Activated CD8-positive, alpha-beta memory T cell treated with anti-CD3 and anti-CD28 coated beads for 48 hours (primary cell): ENCODE measurements at regions not wholly inside any gene's neighbourhood (a gene's known extent, or its start where the extent isn't known, plus 50 kb on each side); places are given as distances from the start of the nearest gene placed in this dataset.
"Not testable (repeated sequence)": the region's sequence is repeated elsewhere in the genome, so short reads cannot be mapped to it uniquely, and the experiment has no call there.

Source experiments
- DNase-seq, 3 experiments: peaks; one replicate each; pipeline ENCODE4 v3.0.0-alpha.2; 2020; ENCODE audit warnings: low read depth in 2 of 3, low spot score in 2 of 3

DNA sequence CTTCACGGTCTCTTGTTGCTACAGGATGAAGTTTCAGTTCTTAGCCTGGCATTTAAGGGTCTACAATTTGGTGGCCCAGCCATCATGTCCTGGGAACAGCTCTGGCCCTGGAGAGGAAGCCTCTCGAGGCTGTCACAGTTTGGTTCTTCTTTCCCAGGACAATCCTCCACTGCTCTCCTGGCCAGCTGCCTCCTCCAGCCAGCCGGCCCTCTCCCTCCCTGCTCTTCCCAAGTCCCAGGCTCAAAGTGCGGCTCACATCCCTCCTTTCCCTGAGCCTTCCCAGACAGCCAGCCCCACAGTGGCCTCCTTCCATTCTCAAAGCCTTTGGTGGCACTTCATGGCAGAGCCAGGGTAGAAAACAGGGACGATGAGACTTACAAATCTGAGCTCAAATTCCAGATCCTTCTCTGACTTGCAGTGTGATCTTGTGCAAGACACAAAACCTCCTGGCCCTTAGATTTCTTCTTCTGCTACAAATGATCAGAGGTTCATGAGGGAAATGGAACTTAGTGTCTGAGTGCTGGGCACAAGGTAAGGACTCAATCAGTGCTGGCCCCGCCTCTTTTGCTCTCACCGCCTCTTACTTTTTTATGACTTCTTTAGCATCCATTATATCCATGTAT lies 223.8 kb upstream of the ECI2 start:
- no peak for DNase-seq

DNA sequence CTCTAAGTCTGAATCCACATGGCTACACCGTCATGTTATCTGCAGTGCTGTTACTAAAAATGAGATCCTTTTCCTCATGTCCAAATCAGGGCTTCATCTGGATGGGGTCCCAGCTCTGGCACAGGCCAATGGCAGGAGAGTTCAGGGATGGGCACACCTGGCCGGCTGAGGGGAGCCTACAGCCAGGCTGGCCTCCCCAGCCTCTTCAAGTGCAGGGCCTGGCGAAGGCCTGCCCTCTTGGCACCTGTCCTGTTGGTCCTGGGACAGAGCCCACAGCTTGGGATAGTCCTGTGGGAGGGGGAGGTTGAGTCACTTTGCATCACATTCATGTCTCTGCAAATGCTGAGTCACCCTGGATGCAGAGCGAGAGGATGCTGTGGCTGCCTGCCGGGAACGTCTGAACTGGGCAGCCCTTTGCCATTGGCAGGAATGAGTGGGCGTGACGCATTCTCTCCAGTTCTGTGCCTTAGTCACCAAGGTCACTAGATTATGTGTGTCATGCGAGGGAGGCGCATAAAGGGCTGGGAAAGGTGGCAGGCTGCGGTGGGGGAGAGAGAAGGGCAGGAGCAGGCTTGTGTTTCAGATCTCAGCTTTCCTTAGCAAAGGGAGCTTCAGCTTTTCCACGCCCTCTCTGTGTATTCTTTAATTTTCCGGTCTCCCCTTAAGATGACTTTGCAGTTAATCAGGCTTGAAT lies 223.2 kb upstream of the ECI2 start:
- DNase-seq: no peak

DNA sequence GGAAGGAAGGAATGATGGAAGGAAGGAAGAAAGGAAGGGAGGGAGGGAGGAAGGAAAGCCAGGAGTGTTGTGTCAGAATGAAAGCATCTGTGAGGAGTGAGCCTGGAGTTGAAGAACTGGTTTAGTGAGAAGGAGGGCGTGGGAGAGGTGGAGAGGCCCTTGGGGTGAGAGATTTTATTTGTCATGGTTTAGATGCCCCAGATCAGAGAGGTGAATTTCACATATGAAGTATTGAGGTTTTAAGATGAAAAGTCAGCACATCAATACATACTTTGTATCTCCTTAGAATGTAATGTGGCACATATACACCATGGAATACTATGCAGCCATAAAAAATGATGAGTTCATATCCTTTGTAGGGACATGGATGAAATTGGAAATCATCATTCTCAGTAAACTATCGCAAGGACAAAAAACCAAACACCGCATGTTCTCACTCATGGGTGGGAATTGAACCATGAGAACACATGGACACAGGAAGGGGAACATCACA lies 222.3 kb upstream of the ECI2 start:
- DNase-seq: not testable (repeated sequence)

DNA sequence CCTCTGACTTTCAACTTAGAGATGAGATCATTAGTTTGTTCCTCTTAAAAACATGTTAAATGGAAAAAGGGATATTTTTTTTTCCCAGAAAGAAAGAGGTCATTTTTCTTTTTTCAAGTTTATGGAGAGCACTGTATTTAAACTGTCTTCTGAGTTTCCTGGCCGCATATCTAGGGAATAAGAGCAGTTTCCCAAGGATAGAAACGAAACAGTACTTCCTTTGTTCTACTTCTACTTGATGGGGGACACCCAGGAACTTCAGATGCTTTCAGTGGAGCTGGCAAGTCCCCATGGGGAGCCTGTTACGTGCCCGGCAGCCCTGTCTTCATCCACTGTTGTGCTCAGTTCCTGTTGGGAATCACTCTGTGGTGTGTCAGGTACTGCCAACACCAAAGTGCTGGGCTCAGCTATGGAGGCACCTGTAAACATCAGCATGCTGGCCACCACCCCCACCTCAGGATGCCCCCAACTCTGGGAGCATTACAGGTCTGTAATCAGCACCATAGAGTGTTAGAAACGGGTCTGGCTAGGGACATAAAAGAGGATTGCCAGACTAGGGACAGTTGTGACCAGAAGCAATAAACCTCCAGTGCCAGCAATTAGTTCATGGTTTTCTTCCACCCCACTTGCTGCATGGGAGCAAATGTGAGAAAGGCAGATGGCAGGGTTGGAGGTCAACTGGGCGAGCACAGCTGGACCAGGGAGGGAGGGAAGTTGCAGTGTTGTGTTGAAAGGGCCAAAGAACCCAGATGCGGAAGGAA lies 221.7 kb upstream of the ECI2 start:
- DNase-seq: no peak

DNA sequence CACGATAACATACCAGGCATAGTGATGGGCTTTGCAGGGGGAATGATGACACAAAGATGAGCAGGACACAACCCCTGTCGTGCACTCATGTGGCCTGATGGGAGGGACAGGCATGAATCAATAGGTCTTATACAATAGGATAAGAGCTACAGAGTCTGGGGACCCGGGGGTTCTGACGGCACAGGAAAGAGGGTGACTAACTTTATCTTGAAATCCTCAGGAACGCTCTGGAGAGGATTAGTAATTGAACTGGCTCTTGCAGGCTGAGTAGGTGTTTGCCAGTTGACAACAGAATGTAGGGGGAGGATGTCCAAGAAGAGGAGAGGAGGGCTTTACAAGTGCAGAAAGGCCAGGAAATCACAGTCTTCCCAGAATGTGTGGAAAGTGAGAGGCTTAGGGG lies 219.9 kb upstream of the ECI2 start:
- no peak for DNase-seq

DNA sequence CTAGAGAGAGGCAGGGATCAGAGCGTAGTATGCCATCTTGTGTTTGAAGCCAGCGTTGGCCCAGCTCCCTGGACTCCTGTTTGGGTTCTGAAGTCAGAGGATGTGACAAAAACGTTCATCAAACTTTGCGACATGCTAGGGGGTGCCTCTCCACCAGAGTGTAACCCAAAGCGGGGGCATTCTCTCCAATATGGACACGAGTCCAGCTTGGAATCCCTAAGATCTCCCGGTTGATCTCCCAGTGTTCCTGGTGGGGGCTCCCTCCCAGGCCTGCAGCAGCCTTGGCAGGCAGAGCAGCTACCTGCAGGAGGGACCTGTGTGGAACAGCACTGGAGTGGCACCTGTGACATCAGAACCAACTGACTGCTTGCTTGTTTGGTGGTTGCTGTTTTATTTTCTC lies 218.8 kb upstream of the ECI2 start:
- no peak for DNase-seq

DNA sequence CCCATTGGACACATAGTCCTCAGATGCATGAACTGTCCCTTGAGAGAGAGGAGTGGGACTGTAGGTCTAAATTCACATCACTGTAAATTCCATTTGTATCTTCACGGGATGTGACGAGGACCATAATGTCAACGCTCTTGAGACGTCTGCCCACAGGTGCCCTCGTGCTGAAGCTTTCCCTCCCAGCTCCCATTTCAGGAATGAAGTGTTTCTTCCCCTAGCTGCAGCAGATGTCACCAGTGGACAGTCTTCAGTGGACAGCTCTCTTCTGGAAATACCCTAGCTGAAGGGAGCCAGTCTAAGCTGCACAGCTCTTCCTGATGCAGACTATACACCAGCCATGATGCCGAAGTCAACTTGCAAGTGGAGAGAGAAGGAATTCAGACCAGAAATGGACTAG lies 217.4 kb upstream of the ECI2 start:
- no peak for DNase-seq

DNA sequence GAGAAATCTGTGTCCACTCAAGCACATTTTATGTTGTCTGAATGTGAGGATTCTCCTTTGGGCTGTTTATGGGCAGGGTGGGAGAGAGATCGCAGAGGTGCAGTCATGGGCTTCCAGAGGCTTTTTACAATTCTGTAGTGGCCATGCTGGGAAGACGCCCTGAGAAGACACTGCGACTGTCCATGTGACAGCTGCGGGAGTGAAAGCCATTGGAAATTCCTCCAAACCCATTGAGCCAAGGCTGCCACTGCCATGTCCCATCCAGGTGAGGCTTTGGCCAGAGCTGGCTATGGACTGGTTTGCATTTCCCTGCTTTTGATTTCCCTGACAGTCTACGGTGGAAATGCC lies 216.9 kb upstream of the ECI2 start:
- DNase-seq: no peak

DNA sequence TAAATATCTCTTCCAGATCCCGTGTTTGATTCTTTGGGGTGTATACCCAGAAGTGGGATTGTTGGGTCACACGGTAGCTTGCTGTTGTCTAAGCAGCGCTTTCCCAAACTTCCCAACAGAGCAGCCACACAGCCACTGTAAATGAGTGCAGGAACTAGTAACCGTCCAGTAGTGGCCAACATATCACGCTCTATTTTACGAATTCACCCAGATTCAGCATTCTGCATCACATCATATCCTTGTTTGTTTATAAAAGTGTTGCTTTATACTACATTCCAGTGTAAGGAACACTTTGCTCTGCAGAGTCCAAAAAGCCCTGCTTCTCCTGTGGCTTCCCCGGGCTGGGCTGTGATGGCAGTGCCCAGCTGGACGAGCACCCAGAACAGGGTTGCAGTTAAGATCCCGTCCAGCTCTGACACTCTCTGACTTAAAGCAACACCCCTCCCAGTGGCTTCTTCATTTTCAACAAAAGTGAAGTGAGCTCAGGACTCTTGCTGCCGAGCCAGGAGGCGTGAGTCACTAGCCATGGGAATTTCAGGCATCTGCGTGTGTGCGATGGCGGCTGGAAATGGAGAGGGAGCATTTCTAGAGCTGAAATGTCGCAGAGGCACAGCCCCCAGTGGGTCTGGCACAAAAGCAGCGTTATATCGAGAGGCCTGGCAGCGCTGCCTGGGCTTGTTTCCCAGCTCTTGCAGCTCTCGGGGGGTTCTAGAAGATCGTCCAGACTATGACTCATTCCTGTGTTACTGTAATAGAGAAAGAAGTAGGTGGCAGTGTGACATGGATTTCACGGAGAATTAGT lies 216.3 kb upstream of the ECI2 start:
- DNase-seq: no peak

DNA sequence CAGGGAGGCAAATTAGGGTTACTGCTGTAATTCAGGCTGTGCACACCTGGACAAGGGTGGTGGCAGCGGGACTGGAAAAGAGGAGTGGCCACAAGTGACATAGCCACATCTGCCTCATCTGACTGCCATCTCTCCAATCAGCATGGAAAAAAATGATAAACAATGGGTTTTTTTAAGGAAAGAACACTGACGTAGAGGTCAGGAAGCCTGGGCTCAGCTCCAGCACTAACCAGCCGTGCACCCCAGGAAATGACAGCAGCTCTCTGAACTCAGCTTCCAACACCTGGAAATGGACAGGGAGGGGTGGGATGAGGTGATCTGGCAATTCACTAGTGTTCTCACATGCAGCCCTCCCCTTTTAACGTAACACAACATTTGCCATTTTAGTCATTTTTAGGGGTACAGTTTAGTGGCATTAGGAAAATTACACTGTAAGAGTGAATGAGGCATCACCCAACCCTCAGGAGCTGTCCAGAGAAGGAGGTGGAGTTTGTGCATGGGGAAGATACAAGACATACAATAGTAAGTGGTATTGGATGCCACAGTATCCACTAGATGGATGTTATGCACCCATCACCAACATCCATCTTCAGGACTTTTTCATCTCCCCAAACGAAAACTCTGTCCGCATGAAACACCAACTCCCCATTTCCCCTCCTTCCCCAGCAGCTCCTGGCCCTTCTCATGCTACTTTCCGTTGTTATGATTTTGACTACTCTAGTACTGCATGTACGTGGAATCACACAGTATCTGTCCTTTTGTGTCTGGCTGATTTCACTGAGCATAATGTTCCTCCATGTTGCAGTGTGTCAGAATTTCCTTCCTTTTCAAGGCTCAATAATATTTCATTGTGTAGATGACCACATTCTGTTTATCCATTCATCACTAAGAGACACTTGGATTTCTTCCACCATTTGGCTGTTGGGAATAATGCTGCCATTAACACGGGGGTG lies 215.5 kb upstream of the ECI2 start:
- no peak for DNase-seq

DNA sequence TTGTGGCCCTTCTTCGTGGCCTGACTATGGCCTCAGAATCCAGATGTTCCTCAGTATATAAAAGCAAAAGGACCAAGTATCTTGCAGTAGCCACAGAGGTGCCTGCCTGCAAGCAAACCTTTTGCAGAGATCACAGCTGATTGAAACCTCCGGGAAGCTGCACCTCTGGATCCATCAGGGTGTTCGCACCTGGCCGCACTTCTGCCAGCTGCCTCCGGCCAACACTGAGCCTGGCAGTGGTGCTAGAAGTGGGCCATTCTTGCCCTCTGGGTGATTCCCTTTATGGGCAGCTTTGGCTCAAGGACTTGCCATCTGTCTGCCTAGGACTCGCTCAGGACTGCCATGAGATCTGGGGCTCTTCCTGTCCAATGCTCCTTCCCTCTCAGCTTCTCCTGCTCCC lies 214.6 kb upstream of the ECI2 start:
- no peak for DNase-seq

DNA sequence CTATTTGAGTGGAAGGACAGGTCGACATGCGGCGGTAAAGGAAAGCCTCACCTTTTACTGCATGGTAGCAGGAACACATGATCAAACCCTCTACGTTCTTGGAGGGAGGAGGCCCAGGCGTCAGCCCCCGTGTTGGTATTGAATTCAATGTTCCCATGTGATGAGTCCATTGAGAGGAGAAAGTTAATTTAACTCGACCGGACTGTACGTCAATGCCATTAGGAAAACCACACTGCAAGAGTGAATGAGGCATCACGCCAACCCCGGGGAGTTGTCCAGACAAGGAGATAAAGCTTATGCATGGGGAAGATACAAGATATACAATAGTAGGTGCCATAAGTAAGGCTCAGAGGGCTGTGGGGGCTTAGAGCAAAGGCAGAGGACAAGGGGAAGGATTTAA lies 213.9 kb upstream of the ECI2 start:
- DNase-seq: no peak

DNA sequence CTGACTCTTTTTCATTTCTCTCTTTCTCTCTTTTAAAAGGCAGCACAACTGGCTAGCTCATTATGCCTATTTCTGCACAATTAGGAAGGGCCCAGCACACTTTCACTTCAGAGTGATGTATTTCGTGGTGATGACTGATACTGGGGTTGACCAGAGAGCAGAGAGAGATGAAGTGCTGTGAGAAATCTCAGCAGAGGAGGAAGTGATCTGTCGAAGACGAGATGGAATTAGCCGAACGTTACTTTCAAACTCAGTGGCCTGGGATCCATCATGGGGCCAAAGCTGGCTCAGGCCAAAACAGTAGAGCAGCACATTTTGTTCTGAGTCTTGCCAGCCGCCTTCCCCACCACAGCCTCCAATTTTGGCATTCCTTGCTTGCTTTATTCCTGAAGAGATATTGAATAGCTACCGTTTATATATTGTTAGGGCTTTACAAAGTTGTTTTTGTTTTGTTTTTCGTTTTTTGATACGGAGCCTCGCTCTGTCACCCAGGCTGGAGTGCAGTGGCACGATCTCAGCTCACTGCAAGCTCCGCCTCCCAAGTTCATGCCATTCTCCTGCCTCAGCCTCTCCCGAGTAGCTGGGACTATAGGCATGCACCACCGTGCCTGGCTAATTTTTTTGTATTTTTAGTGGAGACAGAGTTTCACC lies 213.2 kb upstream of the ECI2 start:
- no peak for DNase-seq

DNA sequence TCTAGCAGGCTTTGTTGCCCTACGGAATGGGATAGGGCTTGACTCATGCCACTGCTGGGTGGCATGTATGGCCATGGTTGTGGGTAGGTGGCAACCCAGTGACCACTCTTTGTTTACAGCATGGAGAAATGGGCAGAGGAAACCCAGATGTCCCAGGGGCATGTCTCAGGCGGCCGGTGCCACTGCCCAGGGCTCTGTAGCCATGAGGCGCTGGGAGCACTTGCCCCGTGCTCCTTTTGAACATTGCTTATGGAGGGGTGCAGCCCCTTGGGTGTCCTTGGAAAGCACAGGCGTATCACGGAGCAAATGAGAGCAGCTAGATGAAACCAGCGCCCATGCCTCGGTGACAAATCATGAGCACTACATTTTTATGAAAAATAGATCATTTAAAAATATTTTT lies 212.5 kb upstream of the ECI2 start:
- no peak for DNase-seq

DNA sequence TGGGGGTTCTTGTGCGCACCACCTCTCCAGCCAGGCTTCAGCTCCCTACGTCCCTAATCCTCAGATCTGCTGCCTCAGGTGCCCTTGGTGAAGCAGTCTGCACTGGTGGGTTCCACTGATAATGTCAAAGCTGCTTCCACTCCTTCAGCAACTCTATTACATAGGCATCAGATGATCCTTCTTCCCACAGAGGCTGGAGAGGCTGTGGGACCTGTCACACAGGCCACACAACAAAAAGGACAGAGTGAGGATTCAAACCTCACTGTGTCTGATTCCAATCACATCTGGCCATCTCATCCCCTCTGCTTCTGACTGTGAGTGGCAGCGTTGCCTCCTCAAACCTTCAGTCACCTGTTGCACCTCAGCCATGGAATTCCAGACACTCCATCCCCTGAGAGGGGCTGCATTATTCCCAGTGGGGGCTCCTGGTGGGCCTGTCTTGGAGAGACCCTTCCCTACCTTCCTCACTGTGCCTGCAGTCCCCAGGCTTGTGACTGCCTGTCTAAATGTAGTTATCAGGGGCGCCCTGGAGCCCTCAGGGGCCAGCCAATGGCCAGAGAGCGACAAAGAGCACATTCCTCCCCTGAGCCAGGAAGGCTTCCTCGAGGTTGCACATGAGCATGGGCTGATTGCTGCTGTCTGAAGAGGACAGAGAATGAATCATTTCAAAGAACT lies 211.4 kb upstream of the ECI2 start:
- no peak for DNase-seq

DNA sequence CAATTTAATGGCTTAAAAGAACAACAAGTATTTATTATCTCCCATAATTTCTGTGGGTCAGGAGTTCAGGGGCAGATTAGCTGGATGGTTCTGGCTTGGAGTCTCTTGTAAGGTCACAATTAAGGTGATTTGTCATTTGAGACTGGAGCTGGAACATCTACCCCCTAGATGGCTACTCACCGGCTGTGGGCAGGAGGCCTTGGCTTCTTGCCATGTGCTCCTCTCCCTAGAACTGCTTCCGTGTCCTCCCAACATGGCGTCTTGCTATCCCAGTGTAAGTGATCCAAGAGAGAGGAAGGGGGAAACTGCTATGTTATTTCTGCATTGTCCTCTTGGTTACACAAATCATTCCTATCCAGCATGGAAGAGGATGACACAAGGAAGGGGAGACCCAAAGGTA lies 210.2 kb upstream of the ECI2 start:
- no peak for DNase-seq

DNA sequence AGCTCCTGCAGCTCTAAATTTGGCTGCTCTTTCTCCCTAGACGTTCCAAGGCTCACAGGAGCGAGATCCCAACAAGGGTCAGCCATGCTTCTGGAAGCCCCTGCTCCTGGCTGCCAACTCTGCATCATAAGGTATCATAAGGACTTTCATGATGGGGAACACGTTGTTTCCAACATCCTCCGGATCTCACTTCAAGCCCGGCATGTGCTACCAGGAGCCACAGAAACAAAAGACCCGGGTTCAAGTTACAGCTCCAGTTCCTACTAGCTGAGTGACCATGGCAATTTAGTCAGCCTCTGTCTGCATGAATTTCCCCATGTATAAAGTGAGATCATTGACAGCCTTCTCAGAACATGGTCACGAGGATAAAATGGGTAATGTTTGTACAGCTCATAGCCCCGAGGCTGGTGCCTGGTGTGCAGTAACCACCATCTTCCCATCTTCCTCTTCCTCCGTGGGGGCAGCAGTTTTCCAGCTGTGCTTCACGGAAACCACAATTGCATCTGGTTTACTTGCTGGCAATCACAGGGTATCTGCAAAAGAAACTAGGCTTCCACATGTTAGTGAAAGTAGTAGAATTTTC lies 209.0 kb upstream of the ECI2 start:
- no peak for DNase-seq

DNA sequence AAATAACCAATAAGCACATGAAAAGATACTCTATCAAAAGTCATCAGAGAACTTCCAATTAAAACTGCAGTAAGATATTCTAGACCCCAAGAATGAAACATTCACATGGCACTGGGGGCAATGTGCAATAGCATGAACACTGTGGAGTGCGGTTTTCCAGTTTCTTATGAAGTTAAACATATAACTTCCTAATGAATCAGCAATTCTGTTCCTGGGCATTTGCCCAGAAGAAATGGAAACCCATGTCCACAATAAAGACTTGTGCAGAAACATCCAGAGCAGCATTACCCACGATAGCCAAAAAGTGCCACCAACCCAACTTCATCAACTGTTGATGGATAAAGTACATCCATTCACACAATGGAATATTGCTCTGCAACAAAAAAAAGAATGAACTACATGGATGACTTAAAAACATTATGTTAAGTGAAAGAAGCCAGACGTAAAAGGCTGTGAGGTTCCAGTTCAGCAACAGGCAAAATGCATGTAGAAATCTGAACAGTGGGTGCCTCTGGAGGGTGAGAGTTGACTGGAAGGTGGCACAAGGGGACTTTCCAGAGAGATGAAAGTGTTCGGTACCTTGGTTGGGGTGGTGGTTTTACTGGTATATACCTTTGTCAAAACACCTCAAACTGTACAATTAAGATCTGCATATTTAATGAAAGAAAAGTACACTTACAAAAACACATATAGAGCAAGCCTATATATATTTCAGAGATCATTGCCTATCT lies 207.2 kb upstream of the ECI2 start:
- no peak for DNase-seq
